ACC112 (cell line): ENCODE measurements at regions not wholly inside any gene's neighbourhood (a gene's known extent, or its start where the extent isn't known, plus 50 kb on each side); places are given as distances from the start of the nearest gene placed in this dataset.

ENCODE experiments used
- H2AFZ ChIP-seq: fragments of 200-600 bp; sonication (generic); one replicate; pipeline ENCODE4 v1.6.0; 2017; ENCODE audit warnings: antibody characterized with exemption, low read length; ENCODE audit not compliant: unreplicated experiment
- H3K27ac ChIP-seq: fragments of 200-600 bp; sonication (generic); 2 replicates; pipeline ENCODE4 v1.5.1; 2014; ENCODE audit warnings: low read depth, mild to moderate bottlenecking, antibody characterized with exemption, low read length, moderate library complexity
- H3K27me3 ChIP-seq: fragments of 200-600 bp; sonication (generic); 2 replicates; pipeline ENCODE4 v1.6.1; 2014; ENCODE audit warnings: mild to moderate bottlenecking, antibody characterized with exemption, low read length, moderate library complexity, mixed read lengths; ENCODE audit not compliant: insufficient read depth
- H3K36me3 ChIP-seq: fragments of 200-600 bp; sonication (generic); 2 replicates; pipeline ENCODE4 v1.6.1; 2016; ENCODE audit warnings: mild to moderate bottlenecking, antibody characterized with exemption, low read length, moderate library complexity, mixed read lengths; ENCODE audit not compliant: insufficient read depth
- H3K4me1 ChIP-seq: fragments of 200-600 bp; sonication (generic); one replicate; pipeline ENCODE4 v1.6.1; 2016; ENCODE audit warnings: low read length, mixed read lengths; ENCODE audit not compliant: insufficient read depth, unreplicated experiment, control insufficient read depth
- H3K4me3 ChIP-seq: fragments of 200-600 bp; sonication (generic); 2 replicates; pipeline ENCODE4 v1.5.1; 2014; ENCODE audit warnings: mild to moderate bottlenecking, low read depth, low read length
- H3K79me2 ChIP-seq: fragments of 200-600 bp; sonication (generic); one replicate; pipeline ENCODE4 v1.6.0; 2016; ENCODE audit warnings: low read length; ENCODE audit not compliant: control insufficient read depth, unreplicated experiment, insufficient read depth

- H3K4me3 ChIP-seq, result no peak overlapping the region
- H3K4me1 ChIP-seq, result no peaks in the 10 kb centered on the region
- no peaks in the 10 kb centered on the region for H3K36me3 ChIP-seq
- no peak overlapping the region for H2AFZ ChIP-seq
- H3K27me3 ChIP-seq, result peaks cover 63% of the 10 kb centered on the region
- no peaks in the 10 kb centered on the region for H3K79me2 ChIP-seq
- no peak overlapping the region for H3K27ac ChIP-seq
Observed at GRCh38 chr14:94961386-94962165, 191.7 kb upstream of the GSC start.

GRCh38 chr14:94960285-94961001 is 190.5 kb upstream of the GSC start:
- Histone ChIP-seq H3K27me3 (peaks cover 71% of the 10 kb centered on the region), H3K27ac (no peak overlapping the region), H3K79me2 (no peaks in the 10 kb centered on the region), H3K4me1 (no peaks in the 10 kb centered on the region), H3K36me3 (no peaks in the 10 kb centered on the region), H2AFZ (no peak overlapping the region), H3K4me3 (no peak overlapping the region)

- no peak overlapping the region for H2AFZ ChIP-seq
- no peak overlapping the region for H3K4me3 ChIP-seq
- H3K27me3 ChIP-seq, result peaks cover 49% of the 10 kb centered on the region
- no peaks in the 10 kb centered on the region for H3K4me1 ChIP-seq
- no peaks in the 10 kb centered on the region for H3K79me2 ChIP-seq
- no peaks in the 10 kb centered on the region for H3K36me3 ChIP-seq
- no peak overlapping the region for H3K27ac ChIP-seq
Observed at GRCh38 chr14:94953541-94954260, 183.8 kb upstream of the GSC start.

GRCh38 chr14:94952097-94952496 is 182.2 kb upstream of the GSC start:
- H3K36me3 ChIP-seq, result no peaks in the 10 kb centered on the region
- no peaks in the 10 kb centered on the region for H3K4me1 ChIP-seq
- H3K27me3 ChIP-seq, result peaks cover 47% of the 10 kb centered on the region
- no peaks in the 10 kb centered on the region for H3K79me2 ChIP-seq
- no peak overlapping the region for H3K27ac ChIP-seq
- H2AFZ ChIP-seq, result no peak overlapping the region
- no peak overlapping the region for H3K4me3 ChIP-seq

GRCh38 chr14:94946244-94946643 is 176.3 kb upstream of the GSC start:
- Histone ChIP-seq H2AFZ (no peak overlapping the region), H3K4me1 (no peaks in the 10 kb centered on the region), H3K79me2 (no peaks in the 10 kb centered on the region), H3K36me3 (no peaks in the 10 kb centered on the region), H3K27me3 (peaks cover 22% of the 10 kb centered on the region), H3K4me3 (no peak overlapping the region), H3K27ac (no peak overlapping the region)

- no peak overlapping the region for H2AFZ ChIP-seq
- H3K27ac ChIP-seq, result no peak overlapping the region
- H3K4me1 ChIP-seq, result no peaks in the 10 kb centered on the region
- no peaks in the 10 kb centered on the region for H3K36me3 ChIP-seq
- no peak overlapping the region for H3K4me3 ChIP-seq
- H3K79me2 ChIP-seq, result no peaks in the 10 kb centered on the region
- H3K27me3 ChIP-seq, result peaks cover 22% of the 10 kb centered on the region
Observed at GRCh38 chr14:94945615-94946014, 175.7 kb upstream of the GSC start.

- no peaks in the 10 kb centered on the region for H3K4me1 ChIP-seq
- no peaks in the 10 kb centered on the region for H3K36me3 ChIP-seq
- H3K27ac ChIP-seq, result no peak overlapping the region
- H3K4me3 ChIP-seq, result no peak overlapping the region
- peaks cover 21% of the 10 kb centered on the region for H3K27me3 ChIP-seq
- no peaks in the 10 kb centered on the region for H3K79me2 ChIP-seq
- no peak overlapping the region for H2AFZ ChIP-seq
Observed at GRCh38 chr14:94944636-94945258, 174.8 kb upstream of the GSC start.

- H3K4me1 ChIP-seq, result no peaks in the 10 kb centered on the region
- no peaks in the 10 kb centered on the region for H3K79me2 ChIP-seq
- H3K27me3 ChIP-seq, result peaks cover 10% of the 10 kb centered on the region
- no peak overlapping the region for H3K27ac ChIP-seq
- no peaks in the 10 kb centered on the region for H3K36me3 ChIP-seq
- no peak overlapping the region for H3K4me3 ChIP-seq
- H2AFZ ChIP-seq, result no peak overlapping the region
Observed at GRCh38 chr14:94942601-94943000, 172.7 kb upstream of the GSC start.

- Histone ChIP-seq H3K4me1 (no peaks in the 10 kb centered on the region), H3K27me3 (peaks cover 6% of the 10 kb centered on the region)
Observed at GRCh38 chr14:94941311-94941710, 171.4 kb upstream of the GSC start.

GRCh38 chr14:94940263-94940993 is 170.5 kb upstream of the GSC start:
- Histone ChIP-seq H3K79me2 (no peaks in the 10 kb centered on the region), H3K4me1 (no peaks in the 10 kb centered on the region), H3K36me3 (no peaks in the 10 kb centered on the region), H3K4me3 (no peak overlapping the region), H3K27me3 (peaks cover 8% of the 10 kb centered on the region), H2AFZ (no peak overlapping the region), H3K27ac (no peak overlapping the region)

More at GRCh38 chr14:94941311-94941710, 171.4 kb upstream of the GSC start:
- Histone ChIP-seq H3K27ac (no peak overlapping the region), H3K79me2 (no peaks in the 10 kb centered on the region), H3K36me3 (no peaks in the 10 kb centered on the region), H3K4me3 (no peak overlapping the region), H2AFZ (no peak overlapping the region)
